Neural progenitor cell (in vitro differentiated cells): ENCODE measurements at regions not wholly inside any gene's neighbourhood (a gene's known extent, or its start where the extent isn't known, plus 50 kb on each side); places are given as distances from the start of the nearest gene placed in this dataset.

Source experiments
- DNase-seq: peaks from one replicate; pipeline ENCODE4 v3.0.0-alpha.2; 2016; ENCODE audit warnings: low spot score
- H2AFZ ChIP-seq: fragments of 200-600 bp; sonication (generic); replicated peaks from 2 replicates; pipeline ENCODE4 v1.6.1; 2016; ENCODE audit warnings: antibody characterized with exemption
- H3F3A ChIP-seq: fragments of 200-600 bp; sonication (generic); 2 replicates; pipeline ENCODE4 v1.6.1; 2016; ENCODE audit warnings: antibody characterized with exemption, low read depth
- H3K27ac ChIP-seq: fragments of 200-600 bp; sonication (generic); 2 replicates; pipeline ENCODE4 v1.5.1; 2016; ENCODE audit warnings: mild to moderate bottlenecking
- H3K27me3 ChIP-seq: fragments of 200-600 bp; sonication (generic); 2 replicates; pipeline ENCODE4 v1.6.1; 2016; ENCODE audit warnings: mild to moderate bottlenecking, moderate library complexity
- H3K36me3 ChIP-seq: fragments of 200-600 bp; sonication (generic); 2 replicates; pipeline ENCODE4 v1.5.1; 2016
- H3K4me1 ChIP-seq: fragments of 200-600 bp; sonication (generic); 2 replicates; pipeline ENCODE4 v1.6.1; 2016; ENCODE audit warnings: mixed run types
- H3K4me2 ChIP-seq: fragments of 200-600 bp; sonication (generic); 2 replicates; pipeline ENCODE4 v1.6.1; 2016
- H3K4me3 ChIP-seq: fragments of 200-600 bp; sonication (generic); 2 replicates; pipeline ENCODE4 v1.5.1; 2016
- H3K79me2 ChIP-seq: fragments of 200-600 bp; sonication (generic); 2 replicates; pipeline ENCODE4 v1.6.1; 2016; ENCODE audit warnings: low read depth
- H3K9ac ChIP-seq: fragments of 200-600 bp; sonication (generic); 2 replicates; pipeline ENCODE4 v1.6.1; 2016
- H3K9me3 ChIP-seq: fragments of 200-600 bp; sonication (generic); 2 replicates; pipeline ENCODE4 v1.5.1; 2016; ENCODE audit warnings: low read depth
- H4K20me1 ChIP-seq: fragments of 200-600 bp; sonication (generic); 2 replicates; pipeline ENCODE4 v1.6.1; 2016; ENCODE audit warnings: low read depth
- H3K27ac Mint-ChIP-seq: 3 replicates; pipeline ENCODE4 v1.8.0; 2021; ENCODE audit warnings: mixed read lengths
- H3K27me3 Mint-ChIP-seq: 2 replicates; pipeline ENCODE4 v1.8.0; 2022; ENCODE audit warnings: low read depth, mild to moderate bottlenecking, inconsistent platforms, moderate library complexity, mixed read lengths; ENCODE audit not compliant: insufficient read depth
- H3K36me3 Mint-ChIP-seq: 3 replicates; pipeline ENCODE4 v1.8.0; 2021; ENCODE audit warnings: mixed read lengths
- H3K4me1 Mint-ChIP-seq: 3 replicates; pipeline ENCODE4 v1.8.0; 2021; ENCODE audit warnings: mixed read lengths
- H3K4me3 Mint-ChIP-seq: 3 replicates; pipeline ENCODE4 v1.8.0; 2021; ENCODE audit warnings: mild to moderate bottlenecking, moderate library complexity, mixed read lengths
- H3K9me3 Mint-ChIP-seq: 3 replicates; pipeline ENCODE4 v1.8.0; 2020; ENCODE audit warnings: mixed read lengths
- EZH2 ChIP-seq: fragments of 200-600 bp; sonication (generic); IDR thresholded peaks from 2 replicates; pipeline ENCODE4 v1.6.1; 2017; ENCODE audit warnings: antibody characterized with exemption, mild to moderate bottlenecking, moderate library complexity
- EZH2phosphoT487 ChIP-seq: fragments of 200-600 bp; sonication (generic); IDR thresholded peaks from 2 replicates; pipeline ENCODE4 v1.6.1; 2017; ENCODE audit warnings: antibody characterized with exemption
- TF ChIP-seq, protein P1 (sequence below): fragments of 200-600 bp; sonication (generic); IDR thresholded peaks from 2 replicates; pipeline ENCODE4 v1.5.1; 2017; ENCODE audit warnings: antibody characterized with exemption, mild to moderate bottlenecking

DNA sequence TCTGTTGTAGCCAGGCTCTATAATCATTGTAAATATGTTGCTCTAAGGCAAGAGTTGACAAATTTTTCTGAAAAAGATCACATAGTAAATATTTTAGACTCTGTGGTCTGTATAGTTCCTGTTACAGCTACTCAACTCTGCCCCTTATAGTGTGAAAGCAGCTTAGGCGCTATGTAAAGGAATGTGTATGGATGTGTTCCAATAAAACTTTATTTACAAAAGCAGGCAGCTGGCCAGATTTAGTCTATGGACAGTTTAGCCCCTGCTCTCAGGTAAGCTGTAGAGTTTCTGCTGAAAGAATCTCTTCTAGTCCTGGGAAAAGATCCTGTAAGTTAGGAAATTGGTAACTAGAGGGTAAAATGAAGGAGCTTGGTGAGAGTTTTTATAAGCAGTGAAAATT, 133.1 kb downstream of the SALL1 start:
- Histone ChIP-seq H2AFZ (no peak overlapping the region), H3K9me3 (no peaks in the 10 kb centered on the region), H3K4me3 (no peak overlapping the region), H3F3A (no peaks in the 10 kb centered on the region), H3K79me2 (no peaks in the 10 kb centered on the region), H3K27ac (no peak overlapping the region), H3K4me1 (no peaks in the 10 kb centered on the region), H3K27me3 (no peaks in the 10 kb centered on the region), H3K9ac (no peak overlapping the region), H3K36me3 (no peaks in the 10 kb centered on the region), H4K20me1 (no peaks in the 10 kb centered on the region), H3K4me2 (no peak overlapping the region)
- no peaks in the 10 kb centered on the region for H3K36me3 Mint-ChIP-seq
- H3K4me3 Mint-ChIP-seq: no peak overlapping the region
- peaks cover 21% of the 10 kb centered on the region for H3K4me1 Mint-ChIP-seq
- DNase-seq: no peak
- peaks cover 8% of the 10 kb centered on the region for H3K27me3 Mint-ChIP-seq
- TF ChIP-seq EZH2phosphoT487 (no peak), EZH2 (no peak)
- TF ChIP-seq, protein P1, sequence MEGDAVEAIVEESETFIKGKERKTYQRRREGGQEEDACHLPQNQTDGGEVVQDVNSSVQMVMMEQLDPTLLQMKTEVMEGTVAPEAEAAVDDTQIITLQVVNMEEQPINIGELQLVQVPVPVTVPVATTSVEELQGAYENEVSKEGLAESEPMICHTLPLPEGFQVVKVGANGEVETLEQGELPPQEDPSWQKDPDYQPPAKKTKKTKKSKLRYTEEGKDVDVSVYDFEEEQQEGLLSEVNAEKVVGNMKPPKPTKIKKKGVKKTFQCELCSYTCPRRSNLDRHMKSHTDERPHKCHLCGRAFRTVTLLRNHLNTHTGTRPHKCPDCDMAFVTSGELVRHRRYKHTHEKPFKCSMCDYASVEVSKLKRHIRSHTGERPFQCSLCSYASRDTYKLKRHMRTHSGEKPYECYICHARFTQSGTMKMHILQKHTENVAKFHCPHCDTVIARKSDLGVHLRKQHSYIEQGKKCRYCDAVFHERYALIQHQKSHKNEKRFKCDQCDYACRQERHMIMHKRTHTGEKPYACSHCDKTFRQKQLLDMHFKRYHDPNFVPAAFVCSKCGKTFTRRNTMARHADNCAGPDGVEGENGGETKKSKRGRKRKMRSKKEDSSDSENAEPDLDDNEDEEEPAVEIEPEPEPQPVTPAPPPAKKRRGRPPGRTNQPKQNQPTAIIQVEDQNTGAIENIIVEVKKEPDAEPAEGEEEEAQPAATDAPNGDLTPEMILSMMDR: no peak
- H3K9me3 Mint-ChIP-seq: no peaks in the 10 kb centered on the region
- no peak overlapping the region for H3K27ac Mint-ChIP-seq

DNA sequence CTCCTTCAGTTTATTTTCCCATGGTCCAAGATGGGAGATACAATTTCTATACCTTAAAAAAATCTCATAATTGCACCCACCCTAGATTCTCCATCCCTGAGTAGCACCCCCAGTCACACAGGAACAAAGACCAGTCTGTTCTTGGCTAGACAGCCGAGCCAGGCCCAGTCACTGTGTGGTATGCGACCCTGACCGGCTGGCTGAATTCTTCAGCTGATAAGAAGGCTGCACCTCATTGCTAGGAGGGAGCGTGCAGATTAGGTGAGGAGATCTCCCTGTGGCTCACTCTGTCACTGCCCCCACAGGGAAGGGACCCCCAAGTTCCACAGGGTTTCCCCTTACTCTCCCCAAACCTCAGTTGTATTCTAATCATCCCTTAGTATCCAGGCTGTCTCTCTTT, 138.7 kb downstream of the SALL1 start:
- H3K9me3 Mint-ChIP-seq: peaks cover 11% of the 10 kb centered on the region
- Histone ChIP-seq H2AFZ (no peak overlapping the region), H3K36me3 (no peaks in the 10 kb centered on the region), H3K4me3 (no peak overlapping the region), H3K27ac (no peak overlapping the region), H3K9me3 (no peaks in the 10 kb centered on the region), H3K9ac (no peak overlapping the region), H3F3A (no peaks in the 10 kb centered on the region), H3K79me2 (no peaks in the 10 kb centered on the region), H4K20me1 (no peaks in the 10 kb centered on the region), H3K27me3 (no peaks in the 10 kb centered on the region), H3K4me1 (no peaks in the 10 kb centered on the region), H3K4me2 (no peak overlapping the region)
- peaks cover 5% of the 10 kb centered on the region for H3K4me1 Mint-ChIP-seq
- no peak for DNase-seq
- no peak overlapping the region for H3K27ac Mint-ChIP-seq
- H3K27me3 Mint-ChIP-seq: peaks cover 10% of the 10 kb centered on the region
- no peak overlapping the region for H3K4me3 Mint-ChIP-seq
- TF ChIP-seq EZH2 (no peak), EZH2phosphoT487 (no peak)
- TF ChIP-seq, protein P1: no peak
- no peaks in the 10 kb centered on the region for H3K36me3 Mint-ChIP-seq

DNA sequence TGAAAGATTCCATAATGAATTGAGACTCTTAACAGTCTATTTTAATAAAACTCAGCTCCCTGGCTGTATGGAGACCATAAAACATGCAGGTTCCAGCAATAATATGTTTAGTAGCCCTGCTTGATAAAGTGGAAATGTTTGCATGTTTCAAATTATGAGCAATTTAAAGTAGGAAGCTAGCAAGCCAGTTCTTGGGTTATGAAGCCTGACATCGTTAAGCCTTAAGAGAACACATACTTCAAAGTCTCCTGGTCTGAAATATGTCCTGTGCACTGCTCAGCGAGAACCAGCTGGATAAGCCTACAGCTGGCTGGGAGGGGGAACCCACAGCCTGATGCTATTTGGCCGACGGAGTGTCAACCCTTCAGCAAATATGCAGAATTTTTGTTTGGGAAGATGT, 140.3 kb downstream of the SALL1 start:
- no peaks in the 10 kb centered on the region for H3K9me3 ChIP-seq
- no peak overlapping the region for H3K4me2 ChIP-seq
- H4K20me1 ChIP-seq: no peaks in the 10 kb centered on the region
- H3K4me3 ChIP-seq: no peak overlapping the region
- no peaks in the 10 kb centered on the region for H3K4me1 ChIP-seq
- no peak overlapping the region for H3K27ac Mint-ChIP-seq
- H2AFZ ChIP-seq: no peak overlapping the region
- H3K27ac ChIP-seq: no peak overlapping the region
- H3K27me3 Mint-ChIP-seq: peaks cover 10% of the 10 kb centered on the region
- no peaks in the 10 kb centered on the region for H3F3A ChIP-seq
- no peak for DNase-seq
- H3K36me3 Mint-ChIP-seq: no peaks in the 10 kb centered on the region
- peaks cover 5% of the 10 kb centered on the region for H3K4me1 Mint-ChIP-seq
- H3K9ac ChIP-seq: no peak overlapping the region
- H3K4me3 Mint-ChIP-seq: no peak overlapping the region
- H3K79me2 ChIP-seq: no peaks in the 10 kb centered on the region
- no peaks in the 10 kb centered on the region for H3K27me3 ChIP-seq
- H3K36me3 ChIP-seq: no peaks in the 10 kb centered on the region
- TF ChIP-seq EZH2phosphoT487 (no peak), EZH2 (no peak)
- TF ChIP-seq, protein P1: no peak
- H3K9me3 Mint-ChIP-seq: peaks cover 14% of the 10 kb centered on the region

DNA sequence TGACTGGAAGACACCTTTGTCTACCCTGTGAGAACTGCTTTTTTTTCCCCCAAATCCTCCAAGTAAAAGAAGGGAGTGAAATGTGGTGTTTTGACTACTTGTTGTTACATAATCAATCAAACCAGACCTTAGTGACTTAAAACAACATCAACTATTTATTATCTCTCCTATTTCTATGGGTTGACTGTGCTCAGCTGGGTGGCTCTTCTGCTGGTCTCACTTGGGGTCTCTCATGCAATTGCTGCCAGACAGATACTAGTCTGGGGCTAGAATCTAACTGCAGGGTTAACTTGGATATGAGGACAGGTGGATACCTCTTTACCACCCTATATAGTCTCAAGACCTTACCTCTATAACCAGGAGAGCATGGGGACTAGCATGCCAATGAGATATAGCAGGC, 141.3 kb downstream of the SALL1 start:
- H3K36me3 ChIP-seq: no peaks in the 10 kb centered on the region

More for the DNA sequence above, 141.3 kb downstream of the SALL1 start:
- Histone ChIP-seq H3K79me2 (no peaks in the 10 kb centered on the region), H3K9me3 (no peaks in the 10 kb centered on the region), H2AFZ (no peak overlapping the region), H3F3A (no peaks in the 10 kb centered on the region), H3K4me3 (no peak overlapping the region), H3K27me3 (no peaks in the 10 kb centered on the region), H3K4me2 (no peak overlapping the region), H3K9ac (no peak overlapping the region), H3K4me1 (no peaks in the 10 kb centered on the region), H3K27ac (no peak overlapping the region), H4K20me1 (no peaks in the 10 kb centered on the region)
- TF ChIP-seq EZH2 (no peak), EZH2phosphoT487 (no peak)
- TF ChIP-seq, protein P1: no peak
- H3K36me3 Mint-ChIP-seq: no peaks in the 10 kb centered on the region
- no peak for DNase-seq
- peaks cover 14% of the 10 kb centered on the region for H3K9me3 Mint-ChIP-seq
- H3K27me3 Mint-ChIP-seq: peaks cover 6% of the 10 kb centered on the region
- no peak overlapping the region for H3K27ac Mint-ChIP-seq
- peaks cover 5% of the 10 kb centered on the region for H3K4me1 Mint-ChIP-seq
- H3K4me3 Mint-ChIP-seq: no peak overlapping the region
